Pancreas (tissue), 10 donors: ENCODE measurements at regions not wholly inside any gene's neighbourhood (a gene's known extent, or its start where the extent isn't known, plus 50 kb on each side); places are given as distances from the start of the nearest gene placed in this dataset.
A peak's percentile ranks its signal among the peaks of the same experiment; 100 is the strongest.

ENCODE experiments used
- ATAC-seq, 4 donors: fragments of 200-7000 bp; cut with Tn5 transposase; one replicate each; pipeline versions ENCODE4 v1.8.0 to v1.9.1; 2020; ENCODE audit warnings: mild to moderate bottlenecking in 4 of 4, moderate library complexity in 4 of 4
- DNase-seq, 6 donors: peaks; one replicate each; pipeline ENCODE4 v3.0.0-alpha.2; 2020
- FAIRE-seq: peaks from 2 replicates; lab custom pipeline; 2012; peaks lifted over from hg19 to GRCh38; lab: Jason Lieb, UNC
- H3K27ac ChIP-seq, 4 donors: fragments of 200-600 bp; sonication (generic); 1 replicate in 3 of 4; 2 replicates in 1 of 4; pipeline versions ENCODE4 v1.5.0 to v1.8.0; 2020
- H3K27me3 ChIP-seq, 4 donors: fragments of 200-600 bp; one replicate each; pipeline ENCODE4 v1.8.0; 2021
- H3K36me3 ChIP-seq, 3 donors: fragments of 200-600 bp; sonication (generic) in 1 of 3; one replicate each; pipeline versions ENCODE4 v1.5.0 to v1.8.0; 2020 to 2021
- H3K4me1 ChIP-seq, 3 donors: fragments of 200-600 bp; one replicate each; pipeline ENCODE4 v1.8.0; 2021
- H3K4me3 ChIP-seq, 4 donors: fragments of 200-600 bp; sonication (generic) in 2 of 4; one replicate each; pipeline versions ENCODE4 v1.5.0 to v1.8.0; 2020 to 2021
- H3K9me3 ChIP-seq, 4 donors: fragments of 200-600 bp; one replicate each; pipeline ENCODE4 v1.8.0; 2021
- CTCF ChIP-seq, 4 donors: fragments of 200-600 bp; sonication (generic) in 3 of 4; IDR thresholded peaks; one replicate each; pipeline versions ENCODE4 v1.5.0 to v1.8.0; 2021; ENCODE audit warnings: antibody characterized with exemption in 4 of 4
- WGBS, 2 donors: extraction: QIAGEN DNeasy Blood & Tissue Kit; methylation state at CpG; one replicate each; pipeline ENCODE4 v1.1.7; 2013; 5-methylcytosine and 5-hydroxymethylcytosine counted together
- intact Hi-C, 3 donors: fragments of 100-400 bp; cut with DNase I; formaldehyde crosslinking; loops; one replicate each; pipeline versions ENCODE4 v1.11.1 to v1.14.2; 2022
- donor health status: healthy with polysubstance abuse.
- donor health status: DM: no; HTN: no; CAD: no; lungs with moderate emphysema.
- donor health status: DM: no; HTN: no; CAD: no.
- donor health status: control.
- donor health status: control.
- donor health status: Bipolar disorder and iron deficiency.
- donor health status: DM: yes; HTN: yes; CAD: no.
- donor health status: DM: no; HTN: no; CAD: no.
- donor health status: DM: no; HTN: no; CAD: no.
- donor health status: DM: yes; HTN: yes; CAD: no.

GRCh38 chr3:117763561-117763960 is 1054.0 kb downstream of the TUSC7 start:
- FAIRE-seq: no peak
- no peak overlapping the region for H3K4me3 ChIP-seq
- WGBS, 2 donors: 51 to 64% methylated on average over 4 of the region's 4 CpGs
- H3K9me3 ChIP-seq: no peaks in the 10 kb centered on the region
- H3K4me1 ChIP-seq: no peaks in the 10 kb centered on the region
- intact Hi-C loops: no loop called here
- no peaks in the 10 kb centered on the region for H3K36me3 ChIP-seq
- no peaks in the 10 kb centered on the region for H3K27me3 ChIP-seq
- H3K27ac ChIP-seq: no peak overlapping the region
- TF ChIP-seq CTCF (IDR thresholded peaks at IDR 0.05): no peak
- DNase-seq: no peak
- ATAC-seq: no peak

GRCh38 chr3:117768581-117768980 is 1059.0 kb downstream of the TUSC7 start:
- 66 to 68% methylated on average over 4 of the region's 4 CpGs for WGBS, 2 donors
- TF ChIP-seq CTCF (IDR thresholded peaks at IDR 0.05): no peak
- no peaks in the 10 kb centered on the region for H3K4me1 ChIP-seq
- H3K27me3 ChIP-seq: no peaks in the 10 kb centered on the region
- no peaks in the 10 kb centered on the region for H3K36me3 ChIP-seq
- DNase-seq (no peak), ATAC-seq (no peak), FAIRE-seq (no peak)
- H3K27ac ChIP-seq: no peak overlapping the region
- H3K4me3 ChIP-seq: no peak overlapping the region
- intact Hi-C loops: no loop called here
- H3K9me3 ChIP-seq: no peaks in the 10 kb centered on the region

- Histone ChIP-seq H3K27me3 (no peaks in the 10 kb centered on the region), H3K4me3 (no peak overlapping the region), H3K36me3 (no peaks in the 10 kb centered on the region), H3K4me1 (no peaks in the 10 kb centered on the region), H3K27ac (no peak overlapping the region), H3K9me3 (no peaks in the 10 kb centered on the region)
- FAIRE-seq: no peak
- no peak for DNase-seq
- intact Hi-C loops: no loop called here
- no peak for ATAC-seq
- TF ChIP-seq CTCF (IDR thresholded peaks at IDR 0.05): no peak
Observed at GRCh38 chr3:117774130-117774529, 1064.6 kb downstream of the TUSC7 start.

- Histone ChIP-seq H3K27ac (no peak overlapping the region), H3K4me3 (no peak overlapping the region), H3K4me1 (no peaks in the 10 kb centered on the region), H3K9me3 (no peaks in the 10 kb centered on the region), H3K36me3 (no peaks in the 10 kb centered on the region), H3K27me3 (no peaks in the 10 kb centered on the region)
- WGBS, 2 donors: 78 to 79% methylated on average over 2 of the region's 2 CpGs
- DNase-seq (no peak), FAIRE-seq (no peak), ATAC-seq (no peak)
- intact Hi-C loops: no loop called here
- no peak for TF ChIP-seq CTCF (IDR thresholded peaks at IDR 0.05)
Observed at GRCh38 chr3:117786349-117786748, 1076.8 kb downstream of the TUSC7 start.

GRCh38 chr3:117788061-117788460 is 1078.5 kb downstream of the TUSC7 start:
- DNase-seq (peak in 1 of 6 donors; percentile 24), FAIRE-seq (no peak), ATAC-seq (peak in 3 of 4 donors; percentile 35 to 56 (median 42))
- Histone ChIP-seq H3K27ac (no peak overlapping the region), H3K9me3 (no peaks in the 10 kb centered on the region), H3K4me1 (no peaks in the 10 kb centered on the region), H3K4me3 (no peak overlapping the region), H3K36me3 (no peaks in the 10 kb centered on the region), H3K27me3 (no peaks in the 10 kb centered on the region)
- intact Hi-C loops: no loop called here
- TF ChIP-seq CTCF (IDR thresholded peaks at IDR 0.05): no peak
